GM12878 (cell line): ENCODE measurements at regions not wholly inside any gene's neighbourhood (a gene's known extent, or its start where the extent isn't known, plus 50 kb on each side); places are given as distances from the start of the nearest gene placed in this dataset.

ENCODE experiments used
- ATAC-seq: fragments of 200-7000 bp; cut with Tn5 transposase; 3 replicates; pipeline ENCODE4 v1.9.1; 2020; ENCODE audit warnings: mild to moderate bottlenecking, moderate library complexity
- BruUV-seq: library from RNA; stranded (reverse); fragments of 400-500 nt; replicated peaks from 2 replicates; lab custom pipeline; 2021; lab: Mats Ljungman, UMichigan
- CTCF ChIA-PET: fragments of 300-600 bp; sonication (Branson Sonifier 250); formaldehyde crosslinking; extraction: SDS; loops from one replicate; lab custom pipeline; 2021; ENCODE audit warnings: inconsistent platforms; lab: Yijun Ruan, JAX
- POLR2A ChIA-PET: fragments of 350-600 bp; formaldehyde crosslinking; extraction: SDS; loops from one replicate; lab custom pipeline; 2021; ENCODE audit warnings: inconsistent platforms; lab: Charles Lee
- RAD21 ChIA-PET: fragments of 300-600 bp; sonication (Branson Sonifier 250); formaldehyde crosslinking; loops from one replicate; lab custom pipeline; 2023; ENCODE audit warnings: antibody characterized with exemption; ENCODE audit not compliant: unreplicated experiment; lab: Charles Lee
- SMC1A ChIA-PET: fragments of 300-600 bp; sonication (Branson Sonifier 250); formaldehyde crosslinking; loops from one replicate; lab custom pipeline; 2023; ENCODE audit not compliant: unreplicated experiment, uncharacterized antibody; lab: Charles Lee
- DNase-seq: peaks from one replicate; pipeline ENCODE4 v3.0.0-alpha.2; 2011; ENCODE audit warnings: low read depth, low spot score
- FAIRE-seq: peaks from 3 replicates; lab custom pipeline; 2011; peaks lifted over from hg19 to GRCh38; lab: Jason Lieb, UNC
- H2AFZ ChIP-seq: 2 replicates; pipeline ENCODE4 v1.6.0; 2011; ENCODE audit warnings: low read depth, low read length, control low read depth; ENCODE audit not compliant: control insufficient read depth
- H3K27ac ChIP-seq: 2 replicates; pipeline ENCODE4 v1.5.1; 2011; ENCODE audit warnings: control low read depth; ENCODE audit not compliant: control insufficient read depth, insufficient read depth
- H3K27me3 ChIP-seq, 2 experiments: replicated peaks in 1 of 2; 2 replicates each; pipeline versions ENCODE4 v1.6.0 to v1.6.1; 2011; ENCODE audit warnings: low read length in 1 of 2; ENCODE audit not compliant: control insufficient read depth in 2 of 2, insufficient read depth in 2 of 2
- H3K36me3 ChIP-seq, 2 experiments: 2 replicates each; pipeline ENCODE4 v1.5.1; 2011; ENCODE audit warnings: low read length in 1 of 2; ENCODE audit not compliant: control insufficient read depth in 2 of 2, insufficient read depth in 2 of 2
- H3K4me1 ChIP-seq: 2 replicates; pipeline ENCODE4 v1.6.1; 2011; ENCODE audit warnings: mild to moderate bottlenecking, low read length, moderate library complexity, mixed read lengths; ENCODE audit not compliant: control insufficient read depth, insufficient read depth
- H3K4me2 ChIP-seq: 2 replicates; pipeline ENCODE4 v1.6.0; 2011; ENCODE audit warnings: control low read depth; ENCODE audit not compliant: control insufficient read depth, insufficient read depth
- H3K4me3 ChIP-seq: fragments of 200-600 bp; sonication (generic); 2 replicates; pipeline ENCODE4 v1.5.1; 2016
- H3K79me2 ChIP-seq: 2 replicates; pipeline ENCODE4 v1.6.0; 2011; ENCODE audit warnings: low read length; ENCODE audit not compliant: control insufficient read depth, insufficient read depth
- H3K9ac ChIP-seq: 2 replicates; pipeline ENCODE4 v1.8.0; 2011; ENCODE audit warnings: low read length, control low read depth, mixed read lengths; ENCODE audit not compliant: control insufficient read depth, insufficient read depth
- H3K9me3 ChIP-seq: replicated peaks from 3 replicates; pipeline ENCODE4 v1.5.1; 2011; ENCODE audit warnings: mild to moderate bottlenecking, low read length; ENCODE audit not compliant: control insufficient read depth, insufficient read depth
- H4K20me1 ChIP-seq: 2 replicates; pipeline ENCODE4 v1.6.0; 2011; ENCODE audit not compliant: control insufficient read depth, insufficient read depth
- CTCF ChIP-seq, 3 experiments: IDR thresholded peaks in 2 of 3; conservative IDR thresholded peaks in 1 of 3; 2 replicates each; pipeline ENCODE4 v1.5.1; 2011; ENCODE audit warnings: low read depth in 3 of 3, low read length in 3 of 3, mild to moderate bottlenecking in 3 of 3, control low read depth in 2 of 3, moderate library complexity in 2 of 3, inconsistent platforms in 1 of 3, mixed read lengths in 1 of 3; ENCODE audit not compliant: control insufficient read depth in 2 of 3, insufficient read depth in 1 of 3; ENCODE audit errors: extremely low read depth in 1 of 3
- HDAC2 ChIP-seq: fragments of 200-600 bp; sonication (generic); IDR thresholded peaks from 2 replicates; pipeline ENCODE4 v1.6.1; 2017
- MXI1 ChIP-seq: fragments of 150-350 bp; IDR thresholded peaks from 2 replicates; pipeline ENCODE4 v1.6.1; 2011; ENCODE audit warnings: low read depth, mild to moderate bottlenecking, inconsistent platforms, low read length, improper control_type of control experiment
- MYB ChIP-seq: fragments of 150-350 bp; IDR thresholded peaks from 2 replicates; pipeline ENCODE4 v1.6.1; 2014; ENCODE audit warnings: mild to moderate bottlenecking, low read depth, low read length, borderline replicate concordance
- NKRF ChIP-seq: fragments of 450-650 bp; conservative IDR thresholded peaks from 2 replicates; pipeline ENCODE4 v1.6.1; 2017; ENCODE audit warnings: mild to moderate bottlenecking, moderate library complexity
- RAD21 ChIP-seq: IDR thresholded peaks from 2 replicates; pipeline ENCODE4 v1.6.1; 2011; ENCODE audit warnings: mild to moderate bottlenecking, low read depth, low read length, moderate library complexity; ENCODE audit not compliant: insufficient read depth
- RCOR1 ChIP-seq: conservative IDR thresholded peaks from 2 replicates; pipeline ENCODE4 v1.6.1; 2012; ENCODE audit warnings: low read depth, low read length, improper control_type of control experiment
- RUNX3 ChIP-seq: IDR thresholded peaks from 2 replicates; pipeline ENCODE4 v1.6.1; 2012; ENCODE audit warnings: low read length, inconsistent platforms
- STAT1 ChIP-seq: fragments of 450-650 bp; conservative IDR thresholded peaks from 2 replicates; pipeline ENCODE4 v1.6.1; 2014; ENCODE audit warnings: antibody characterized with exemption, mild to moderate bottlenecking
- ZSCAN29 ChIP-seq: fragments of 450-650 bp; IDR thresholded peaks from 2 replicates; pipeline ENCODE4 v1.6.1; 2017; ENCODE audit warnings: mild to moderate bottlenecking, moderate library complexity
- WGBS: methylation state at CpG from one replicate; pipeline ENCODE4 v1.1.6; 2016; ENCODE audit warnings: low lambda C conversion rate; ENCODE audit not compliant: insufficient replicate concordance, insufficient coverage; ENCODE audit errors: missing lambda C conversion rate; 5-methylcytosine and 5-hydroxymethylcytosine counted together
- in situ Hi-C: fragments of 300-500 bp; cut with MboI; formaldehyde crosslinking; loops from 9 replicates; pipeline ENCODE4 v1.14.3; 2018; ENCODE audit warnings: mixed read lengths
- intact Hi-C: fragments of 100-400 bp; cut with micrococcal nuclease; formaldehyde crosslinking; loops from one replicate; pipeline ENCODE4 v1.14.2; 2022; ENCODE audit not compliant: unreplicated experiment

DNA sequence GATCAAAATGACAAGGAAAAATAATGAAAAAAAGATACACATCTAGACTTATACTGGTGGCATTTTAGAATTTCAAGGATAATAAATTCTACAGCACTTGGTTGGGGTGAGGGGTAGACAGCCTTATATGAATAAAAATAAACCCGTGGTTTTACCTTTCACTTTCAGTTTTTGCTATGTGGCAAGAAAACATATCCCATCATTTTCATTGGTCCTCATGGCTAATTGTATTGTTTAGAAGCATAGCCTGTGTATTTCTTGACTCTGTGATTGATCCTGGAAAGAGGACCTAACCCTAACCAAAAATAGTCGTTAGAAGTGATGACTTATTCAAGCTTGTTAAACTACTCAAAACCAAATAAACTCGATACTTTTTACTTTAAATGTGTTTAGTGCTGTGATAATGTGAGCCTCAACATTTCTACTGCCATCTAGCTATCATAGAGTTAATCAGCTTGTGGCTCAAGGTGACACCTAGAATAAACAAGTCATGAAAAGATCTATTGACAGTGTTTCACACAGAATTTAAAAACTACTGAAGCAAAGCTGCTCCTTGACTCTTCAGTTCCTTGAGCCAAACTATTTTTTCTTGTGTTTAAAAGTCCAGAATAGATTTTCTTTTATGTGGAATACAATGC, 153.3 kb upstream of the IZUMO3 start:
- in situ Hi-C loops (no loop called here), intact Hi-C loops (no loop called here)
- ChIA-PET SMC1A (interaction anchor here (0.6 kb wide), 1 partner anchor 354 kb away, joined by 3 read pairs; no protein-coding TSS in a partner anchor), CTCF (no interaction called here), POLR2A (no interaction called here), RAD21 (no interaction called here)
- Histone ChIP-seq H3K36me3 (no peaks in the 10 kb centered on the region), H3K4me2 (no peak overlapping the region), H3K9me3 (no peaks in the 10 kb centered on the region), H3K4me3 (no peak overlapping the region), H3K4me1 (no peaks in the 10 kb centered on the region), H3K27ac (no peak overlapping the region), H2AFZ (no peak overlapping the region), H4K20me1 (no peaks in the 10 kb centered on the region), H3K27me3 (no peaks in the 10 kb centered on the region), H3K9ac (no peak overlapping the region), H3K79me2 (no peaks in the 10 kb centered on the region)
- DNase-seq = no peak
- WGBS = 14% methylated on average over 3 of the region's 3 CpGs
- ATAC-seq = peak; percentile 71
- 0 out of 6 replicates have a peak, but pooled peaks of 1 of the 3 experiments have one; percentile 5 for TF ChIP-seq CTCF (IDR thresholded peaks at IDR 0.05 in 2 of 3, conservative IDR thresholded peaks at IDR 0.05 in 1 of 3; ENCODE audit: control insufficient read depth in 2 of 3, extremely low read depth in 1 of 3, insufficient read depth in 1 of 3, low read depth in 3 of 3, low read length in 3 of 3)
- no peak for TF ChIP-seq RUNX3
- TF ChIP-seq, all 136 proteins: peak for 1
- BruUV-seq = no TSS peak
- no peak for FAIRE-seq

GRCh38 chr9:24672336-24672735, 126.6 kb upstream of the IZUMO3 start:
- H3K9me3 ChIP-seq = no peaks in the 10 kb centered on the region; the same call in 2 of the 3 replicates
- no peaks in the 10 kb centered on the region for H3K27me3 ChIP-seq
- intact Hi-C loops = no loop called here
- ChIA-PET RAD21 (no interaction called here), CTCF (interaction anchor here (0.6 kb wide), 1 partner anchor 647 kb away, joined by 4 read pairs; no protein-coding TSS in a partner anchor), POLR2A (no interaction called here), SMC1A (no interaction called here)
- no peaks in the 10 kb centered on the region for H3K79me2 ChIP-seq
- BruUV-seq = no TSS peak
- DNase-seq = no peak
- no peak overlapping the region for H3K4me2 ChIP-seq
- no peak for ATAC-seq
- H3K36me3 ChIP-seq = no peaks in the 10 kb centered on the region
- no peaks in the 10 kb centered on the region for H3K4me1 ChIP-seq
- H3K27ac ChIP-seq = no peak overlapping the region
- H4K20me1 ChIP-seq = no peaks in the 10 kb centered on the region
- no peak for FAIRE-seq
- no peak overlapping the region for H3K4me3 ChIP-seq
- in situ Hi-C loops = no loop called here
- no peak overlapping the region for H2AFZ ChIP-seq
- no peak overlapping the region for H3K9ac ChIP-seq
- TF ChIP-seq STAT1 = no peak
- TF ChIP-seq MYB = no peak
- no peak for TF ChIP-seq NKRF
- TF ChIP-seq RAD21 = no peak
- TF ChIP-seq HDAC2 = no peak
- no peak for TF ChIP-seq RCOR1
- TF ChIP-seq ZSCAN29 = no peak
- no peak for TF ChIP-seq MXI1
